GM23338 (cell line): ENCODE measurements at regions not wholly inside any gene's neighbourhood (a gene's known extent, or its start where the extent isn't known, plus 50 kb on each side); places are given as distances from the start of the nearest gene placed in this dataset.

Experiments used
- ATAC-seq: fragments of 200-7000 bp; cut with Tn5 transposase; 3 replicates; pipeline ENCODE4 v1.9.1; 2020
- DNase-seq: peaks from one replicate; pipeline ENCODE4 v3.0.0-alpha.2; 2015; ENCODE audit warnings: low spot score
- H2AFZ ChIP-seq: fragments of 200-600 bp; sonication (generic); 2 replicates; pipeline ENCODE4 v1.8.0; 2016; ENCODE audit warnings: antibody characterized with exemption, mild to moderate bottlenecking, moderate library complexity
- H3F3A ChIP-seq: fragments of 200-600 bp; sonication (generic); replicated peaks from 2 replicates; pipeline ENCODE4 v1.8.0; 2017; ENCODE audit warnings: antibody characterized with exemption, mixed run types, low read depth
- H3K27ac ChIP-seq: fragments of 200-600 bp; sonication (generic); 2 replicates; pipeline ENCODE4 v1.6.1; 2016; ENCODE audit warnings: low read depth
- H3K27me3 ChIP-seq: fragments of 200-600 bp; sonication (generic); 2 replicates; pipeline ENCODE4 v1.8.0; 2016; ENCODE audit warnings: mild to moderate bottlenecking, mixed run types, moderate library complexity; ENCODE audit not compliant: insufficient read depth
- H3K36me3 ChIP-seq: fragments of 200-600 bp; sonication (generic); 2 replicates; pipeline ENCODE4 v1.8.0; 2016; ENCODE audit warnings: mild to moderate bottlenecking; ENCODE audit not compliant: insufficient read depth
- H3K4me1 ChIP-seq: fragments of 200-600 bp; sonication (generic); 2 replicates; pipeline ENCODE4 v1.8.0; 2016; ENCODE audit warnings: mild to moderate bottlenecking, moderate library complexity; ENCODE audit not compliant: insufficient read depth
- H3K4me2 ChIP-seq: fragments of 200-600 bp; sonication (generic); 2 replicates; pipeline ENCODE4 v1.7.1; 2017; ENCODE audit warnings: mixed run types
- H3K4me3 ChIP-seq: fragments of 200-600 bp; sonication (generic); 2 replicates; pipeline ENCODE4 v1.6.1; 2016; ENCODE audit warnings: mixed run types
- H3K79me2 ChIP-seq: fragments of 200-600 bp; sonication (generic); replicated peaks from 2 replicates; pipeline ENCODE4 v1.8.0; 2017; ENCODE audit warnings: mild to moderate bottlenecking; ENCODE audit not compliant: insufficient read depth
- H3K9me2 ChIP-seq: fragments of 200-600 bp; sonication (generic); 2 replicates; pipeline ENCODE4 v1.8.0; 2017; ENCODE audit not compliant: insufficient read depth
- H4K20me1 ChIP-seq: fragments of 200-600 bp; sonication (generic); replicated peaks from 2 replicates; pipeline ENCODE4 v1.8.0; 2017; ENCODE audit warnings: mild to moderate bottlenecking; ENCODE audit not compliant: insufficient read depth
- H3K27ac Mint-ChIP-seq: 2 replicates; pipeline ENCODE4 v1.8.0; 2020; ENCODE audit warnings: inconsistent platforms, mild to moderate bottlenecking, moderate library complexity, mixed read lengths
- H3K27me3 Mint-ChIP-seq: 3 replicates; pipeline ENCODE4 v1.8.0; 2022; ENCODE audit warnings: low read depth, mild to moderate bottlenecking, moderate library complexity, mixed read lengths, inconsistent platforms; ENCODE audit not compliant: insufficient read depth, poor library complexity
- H3K36me3 Mint-ChIP-seq: 3 replicates; pipeline ENCODE4 v1.8.0; 2021; ENCODE audit warnings: low read depth, mild to moderate bottlenecking, inconsistent platforms, moderate library complexity, mixed read lengths
- H3K4me1 Mint-ChIP-seq: 3 replicates; pipeline ENCODE4 v1.8.0; 2020; ENCODE audit warnings: mild to moderate bottlenecking, inconsistent platforms, mixed read lengths
- H3K4me3 Mint-ChIP-seq: 3 replicates; pipeline ENCODE4 v1.8.0; 2021; ENCODE audit warnings: moderate library complexity, mild to moderate bottlenecking, inconsistent platforms, mixed read lengths
- H3K9me3 Mint-ChIP-seq: 3 replicates; pipeline ENCODE4 v1.8.0; 2020; ENCODE audit warnings: moderate library complexity, mild to moderate bottlenecking, inconsistent platforms, mixed read lengths
- CREB1 ChIP-seq: fragments of 250-450 bp; sonication (Bioruptor Pico); IDR thresholded peaks from 2 replicates; pipeline ENCODE4 v1.5.0; 2020; ENCODE audit warnings: low read depth, mild to moderate bottlenecking, moderate library complexity
- ETS1 ChIP-seq: IDR thresholded peaks from 2 replicates; pipeline ENCODE4 v1.6.1; 2016; ENCODE audit warnings: antibody characterized with exemption
- EZH2 ChIP-seq: fragments of 200-600 bp; sonication (generic); IDR thresholded peaks from one replicate; pipeline ENCODE4 v1.8.0; 2017; ENCODE audit warnings: antibody characterized with exemption, mild to moderate bottlenecking, low read depth; ENCODE audit not compliant: unreplicated experiment
- NANOG ChIP-seq: IDR thresholded peaks from 2 replicates; pipeline ENCODE4 v1.6.1; 2016; ENCODE audit warnings: antibody characterized with exemption, borderline replicate concordance
- POLR2AphosphoS5 ChIP-seq: IDR thresholded peaks from 2 replicates; pipeline ENCODE4 v1.6.1; 2016; ENCODE audit warnings: antibody characterized with exemption, low read depth
- STAT1 ChIP-seq: IDR thresholded peaks from one replicate; pipeline ENCODE4 v1.6.1; 2016; ENCODE audit warnings: antibody characterized with exemption; ENCODE audit not compliant: unreplicated experiment
- ZNF462 ChIP-seq: fragments of 250-450 bp; sonication (Bioruptor Pico); IDR thresholded peaks from 2 replicates; pipeline ENCODE4 v1.5.0; 2020; ENCODE audit warnings: mild to moderate bottlenecking, moderate library complexity
- TF ChIP-seq, protein P1 (sequence below): IDR thresholded peaks from one replicate; pipeline ENCODE4 v1.6.1; 2018; ENCODE audit warnings: antibody characterized with exemption; ENCODE audit not compliant: unreplicated experiment
- TF ChIP-seq, protein P2 (sequence below), 2 experiments: fragments of 200-600 bp in 1 of 2; sonication (generic) in 1 of 2; conservative IDR thresholded peaks; 2 replicates each; pipeline versions ENCODE4 v1.5.1 to v1.6.1; 2016 to 2017; ENCODE audit warnings: antibody characterized with exemption in 2 of 2, low read depth in 2 of 2, mild to moderate bottlenecking in 2 of 2, moderate library complexity in 1 of 2

DNA sequence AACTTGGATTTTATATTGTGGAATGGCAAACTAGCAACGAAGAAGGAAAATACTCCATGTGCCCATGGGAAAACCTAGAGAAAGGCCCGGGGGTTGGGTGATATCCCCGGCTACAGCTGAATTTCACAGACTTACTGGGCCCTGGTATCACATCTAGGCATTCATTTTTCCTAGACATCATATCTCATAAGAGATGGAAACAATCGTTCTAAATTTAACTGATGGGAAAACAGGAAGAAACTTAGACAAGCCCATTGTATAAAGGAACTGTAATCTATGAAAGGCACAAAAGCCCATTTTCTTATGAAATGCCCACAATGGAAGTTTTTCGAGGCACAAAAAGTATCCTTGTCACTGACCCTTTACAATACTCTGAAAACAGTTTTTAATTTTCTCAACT lies 407.9 kb upstream of the LYPLAL1 start:
- Histone ChIP-seq H3K4me2 (no peak overlapping the region), H3K4me3 (no peak overlapping the region), H2AFZ (no peak overlapping the region), H3K27ac (no peak overlapping the region), H3F3A (no peaks in the 10 kb centered on the region), H3K36me3 (no peaks in the 10 kb centered on the region), H3K9me2 (no peaks in the 10 kb centered on the region), H3K27me3 (no peaks in the 10 kb centered on the region), H3K79me2 (no peaks in the 10 kb centered on the region), H3K4me1 (no peaks in the 10 kb centered on the region), H4K20me1 (no peaks in the 10 kb centered on the region)
- Mint-ChIP-seq H3K4me3 (no peak overlapping the region), H3K27me3 (no peaks in the 10 kb centered on the region), H3K27ac (no peak overlapping the region), H3K4me1 (no peaks in the 10 kb centered on the region), H3K36me3 (no peaks in the 10 kb centered on the region), H3K9me3 (no peaks in the 10 kb centered on the region)
- ATAC-seq (no peak), DNase-seq (no peak)
- TF ChIP-seq, protein P1, sequence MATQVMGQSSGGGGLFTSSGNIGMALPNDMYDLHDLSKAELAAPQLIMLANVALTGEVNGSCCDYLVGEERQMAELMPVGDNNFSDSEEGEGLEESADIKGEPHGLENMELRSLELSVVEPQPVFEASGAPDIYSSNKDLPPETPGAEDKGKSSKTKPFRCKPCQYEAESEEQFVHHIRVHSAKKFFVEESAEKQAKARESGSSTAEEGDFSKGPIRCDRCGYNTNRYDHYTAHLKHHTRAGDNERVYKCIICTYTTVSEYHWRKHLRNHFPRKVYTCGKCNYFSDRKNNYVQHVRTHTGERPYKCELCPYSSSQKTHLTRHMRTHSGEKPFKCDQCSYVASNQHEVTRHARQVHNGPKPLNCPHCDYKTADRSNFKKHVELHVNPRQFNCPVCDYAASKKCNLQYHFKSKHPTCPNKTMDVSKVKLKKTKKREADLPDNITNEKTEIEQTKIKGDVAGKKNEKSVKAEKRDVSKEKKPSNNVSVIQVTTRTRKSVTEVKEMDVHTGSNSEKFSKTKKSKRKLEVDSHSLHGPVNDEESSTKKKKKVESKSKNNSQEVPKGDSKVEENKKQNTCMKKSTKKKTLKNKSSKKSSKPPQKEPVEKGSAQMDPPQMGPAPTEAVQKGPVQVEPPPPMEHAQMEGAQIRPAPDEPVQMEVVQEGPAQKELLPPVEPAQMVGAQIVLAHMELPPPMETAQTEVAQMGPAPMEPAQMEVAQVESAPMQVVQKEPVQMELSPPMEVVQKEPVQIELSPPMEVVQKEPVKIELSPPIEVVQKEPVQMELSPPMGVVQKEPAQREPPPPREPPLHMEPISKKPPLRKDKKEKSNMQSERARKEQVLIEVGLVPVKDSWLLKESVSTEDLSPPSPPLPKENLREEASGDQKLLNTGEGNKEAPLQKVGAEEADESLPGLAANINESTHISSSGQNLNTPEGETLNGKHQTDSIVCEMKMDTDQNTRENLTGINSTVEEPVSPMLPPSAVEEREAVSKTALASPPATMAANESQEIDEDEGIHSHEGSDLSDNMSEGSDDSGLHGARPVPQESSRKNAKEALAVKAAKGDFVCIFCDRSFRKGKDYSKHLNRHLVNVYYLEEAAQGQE, result no peak
- no peak for TF ChIP-seq POLR2AphosphoS5
- TF ChIP-seq CREB1 (CRISPR knock-in tag), result no peak
- no peak for TF ChIP-seq STAT1
- TF ChIP-seq EZH2, result no peak

DNA sequence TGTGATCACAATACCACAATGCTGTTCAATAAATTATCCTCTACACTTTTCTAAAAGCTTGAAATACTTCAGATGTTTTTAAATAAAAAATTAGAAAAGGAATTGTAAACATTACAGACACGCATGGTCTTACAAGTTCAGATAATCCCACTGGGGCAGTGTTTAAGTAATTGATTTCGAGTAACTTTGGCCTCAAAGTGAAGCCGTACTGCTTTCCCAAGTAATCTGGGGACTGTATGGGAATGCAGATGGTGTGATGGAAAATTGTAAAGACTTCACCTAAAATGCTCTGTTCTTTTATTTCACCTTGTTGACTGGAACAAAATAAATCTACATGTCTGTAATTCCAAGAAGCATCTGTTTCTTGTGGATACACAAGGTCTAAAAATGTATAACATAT lies 401.7 kb upstream of the LYPLAL1 start:
- Histone ChIP-seq H3K27me3 (no peaks in the 10 kb centered on the region), H2AFZ (no peak overlapping the region), H3F3A (no peaks in the 10 kb centered on the region), H3K4me3 (no peak overlapping the region), H3K79me2 (no peaks in the 10 kb centered on the region), H3K4me2 (no peak overlapping the region), H3K27ac (no peak overlapping the region), H3K4me1 (peaks cover 3% of the 10 kb centered on the region), H3K36me3 (no peaks in the 10 kb centered on the region), H4K20me1 (no peaks in the 10 kb centered on the region), H3K9me2 (0 out of 2 replicates have a peak, but pooled peaks cover 10% of the 10 kb centered on the region)
- no peak for ATAC-seq
- Mint-ChIP-seq H3K36me3 (no peaks in the 10 kb centered on the region), H3K27me3 (no peaks in the 10 kb centered on the region), H3K9me3 (no peaks in the 10 kb centered on the region), H3K4me3 (no peak overlapping the region), H3K27ac (no peak overlapping the region), H3K4me1 (peaks cover 5% of the 10 kb centered on the region; the same call in 2 of the 3 replicates)
- no peak for DNase-seq
- TF ChIP-seq ZNF462 (no peak), ETS1 (no peak), NANOG (no peak), EZH2 (no peak)
- TF ChIP-seq, protein P2, sequence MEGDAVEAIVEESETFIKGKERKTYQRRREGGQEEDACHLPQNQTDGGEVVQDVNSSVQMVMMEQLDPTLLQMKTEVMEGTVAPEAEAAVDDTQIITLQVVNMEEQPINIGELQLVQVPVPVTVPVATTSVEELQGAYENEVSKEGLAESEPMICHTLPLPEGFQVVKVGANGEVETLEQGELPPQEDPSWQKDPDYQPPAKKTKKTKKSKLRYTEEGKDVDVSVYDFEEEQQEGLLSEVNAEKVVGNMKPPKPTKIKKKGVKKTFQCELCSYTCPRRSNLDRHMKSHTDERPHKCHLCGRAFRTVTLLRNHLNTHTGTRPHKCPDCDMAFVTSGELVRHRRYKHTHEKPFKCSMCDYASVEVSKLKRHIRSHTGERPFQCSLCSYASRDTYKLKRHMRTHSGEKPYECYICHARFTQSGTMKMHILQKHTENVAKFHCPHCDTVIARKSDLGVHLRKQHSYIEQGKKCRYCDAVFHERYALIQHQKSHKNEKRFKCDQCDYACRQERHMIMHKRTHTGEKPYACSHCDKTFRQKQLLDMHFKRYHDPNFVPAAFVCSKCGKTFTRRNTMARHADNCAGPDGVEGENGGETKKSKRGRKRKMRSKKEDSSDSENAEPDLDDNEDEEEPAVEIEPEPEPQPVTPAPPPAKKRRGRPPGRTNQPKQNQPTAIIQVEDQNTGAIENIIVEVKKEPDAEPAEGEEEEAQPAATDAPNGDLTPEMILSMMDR (conservative IDR thresholded peaks at IDR 0.05; ENCODE audit: low read depth in 2 of 2), result no peak
